Smooth muscle cell (in vitro differentiated cells): ENCODE measurements at regions not wholly inside any gene's neighbourhood (a gene's known extent, or its start where the extent isn't known, plus 50 kb on each side); places are given as distances from the start of the nearest gene placed in this dataset.
"Not testable (repeated sequence)": the region's sequence is repeated elsewhere in the genome, so short reads cannot be mapped to it uniquely, and the experiment has no call there.

Experiments
- DNase-seq: peaks from one replicate; lab custom pipeline; 2025; ENCODE audit not compliant: unreplicated experiment; lab: John Stamatoyannopoulos, UW
- H2AFZ ChIP-seq: fragments of 200-600 bp; sonication (generic); 2 replicates; pipeline ENCODE4 v1.6.0; 2016; ENCODE audit warnings: antibody characterized with exemption, low read depth, mild to moderate bottlenecking
- H3F3A ChIP-seq: fragments of 200-600 bp; sonication (generic); 2 replicates; pipeline ENCODE4 v1.6.0; 2017; ENCODE audit warnings: antibody characterized with exemption, low read depth
- H3K27ac ChIP-seq: fragments of 200-600 bp; sonication (generic); 2 replicates; pipeline ENCODE4 v1.5.1; 2016; ENCODE audit warnings: low read depth, mild to moderate bottlenecking
- H3K27me3 ChIP-seq: fragments of 200-600 bp; sonication (generic); 2 replicates; pipeline ENCODE4 v1.6.1; 2016; ENCODE audit warnings: low read depth, mild to moderate bottlenecking
- H3K36me3 ChIP-seq: fragments of 200-600 bp; sonication (generic); 2 replicates; pipeline ENCODE4 v1.5.1; 2016; ENCODE audit warnings: low read depth
- H3K4me1 ChIP-seq: fragments of 200-600 bp; sonication (generic); 2 replicates; pipeline ENCODE4 v1.5.1; 2016; ENCODE audit warnings: low read depth
- H3K4me2 ChIP-seq: fragments of 200-600 bp; sonication (generic); 2 replicates; pipeline ENCODE4 v1.6.0; 2016; ENCODE audit warnings: mild to moderate bottlenecking
- H3K4me3 ChIP-seq: fragments of 200-600 bp; sonication (generic); 2 replicates; pipeline ENCODE4 v1.5.1; 2016; ENCODE audit warnings: mild to moderate bottlenecking
- H3K79me2 ChIP-seq: fragments of 200-600 bp; sonication (generic); 2 replicates; pipeline ENCODE4 v1.6.0; 2016; ENCODE audit warnings: low read depth, mild to moderate bottlenecking
- H3K9ac ChIP-seq: fragments of 200-600 bp; sonication (generic); 2 replicates; pipeline ENCODE4 v1.6.0; 2016; ENCODE audit warnings: low read depth
- H3K9me3 ChIP-seq: fragments of 200-600 bp; sonication (generic); replicated peaks from 2 replicates; pipeline ENCODE4 v1.5.1; 2016; ENCODE audit warnings: low read depth
- H4K20me1 ChIP-seq: fragments of 200-600 bp; sonication (generic); 2 replicates; pipeline ENCODE4 v1.6.0; 2016; ENCODE audit warnings: low read depth
- WGBS: methylation state at CpG from one replicate; pipeline ENCODE4 v1.1.7; 2016; ENCODE audit warnings: low lambda C conversion rate; 5-methylcytosine and 5-hydroxymethylcytosine counted together
- TF ChIP-seq, protein P1 (sequence below): fragments of 200-600 bp; sonication (generic); IDR thresholded peaks from 2 replicates; pipeline ENCODE4 v1.5.1; 2017; ENCODE audit warnings: borderline replicate concordance, mild to moderate bottlenecking, antibody characterized with exemption; ENCODE audit not compliant: insufficient read depth, poor library complexity, severe bottlenecking

DNA sequence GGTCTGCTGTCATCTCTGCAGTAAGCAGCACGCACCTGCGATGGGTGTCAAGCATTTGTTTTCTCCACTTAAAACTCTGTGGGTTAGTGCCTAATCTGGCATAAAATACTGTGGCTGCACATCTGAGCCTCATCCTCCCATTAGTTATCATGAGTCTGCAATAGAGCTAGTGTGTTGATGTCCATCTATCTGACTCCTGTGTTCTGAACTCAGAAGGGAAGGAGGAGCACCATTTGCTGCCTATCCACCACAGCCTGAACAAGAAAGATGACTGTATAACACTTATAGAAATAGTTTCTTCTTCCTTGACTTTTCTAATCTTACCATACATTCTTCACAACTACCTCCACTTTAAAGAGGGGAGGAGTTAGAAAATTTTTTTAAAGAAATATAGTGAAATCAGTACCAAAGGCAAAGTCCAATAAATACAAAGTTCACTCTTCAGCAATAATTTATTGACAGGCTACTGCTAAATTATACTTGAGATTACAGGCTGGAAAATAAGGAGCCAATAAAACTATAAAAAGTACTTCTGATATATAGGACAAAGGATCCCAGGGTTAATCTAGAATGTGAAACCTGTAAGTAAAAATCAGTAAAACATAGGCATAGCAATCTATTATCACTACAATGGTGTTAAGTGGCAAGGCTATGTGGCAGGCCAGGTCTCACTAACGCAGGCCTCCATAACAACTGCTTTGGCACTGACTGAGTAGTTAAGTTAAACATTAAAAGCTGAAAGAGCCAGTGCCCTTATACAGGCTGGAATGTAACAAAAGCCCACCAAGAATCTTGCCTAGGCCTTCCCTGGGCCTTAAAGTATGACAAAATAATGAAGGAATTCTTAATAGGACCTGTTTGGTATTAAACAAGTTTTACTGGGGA is 70.2 kb downstream of the LGALS9C start:
- not testable (repeated sequence) for DNase-seq, H3K79me2 ChIP-seq
- 95% methylated on average over 2 of the region's 3 CpGs for WGBS

DNA sequence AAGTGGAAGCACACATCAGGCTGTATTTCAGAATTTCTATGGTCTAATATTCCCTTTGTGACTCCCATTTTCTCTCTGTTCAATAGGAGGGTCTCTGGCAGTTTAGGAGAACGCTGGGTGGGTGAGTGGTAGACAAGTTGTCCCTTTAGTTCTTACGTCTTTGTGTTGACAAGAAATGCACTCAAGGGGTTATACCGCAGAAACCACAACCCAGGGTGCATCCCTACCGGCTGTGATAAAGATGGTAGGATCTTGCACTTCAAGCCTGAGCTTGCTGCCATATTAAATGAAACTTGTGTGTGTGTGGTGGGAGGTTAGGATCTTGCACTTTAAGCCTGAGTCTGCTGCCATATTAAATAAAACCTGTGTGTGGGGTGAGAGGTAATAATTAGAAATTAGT is 80.5 kb downstream of the LGALS9C start:
- H3K4me2 ChIP-seq, H3F3A ChIP-seq, H3K36me3 ChIP-seq, H3K9ac ChIP-seq, H4K20me1 ChIP-seq, H3K4me1 ChIP-seq, DNase-seq, H3K4me3 ChIP-seq, H3K79me2 ChIP-seq, H3K9me3 ChIP-seq, H3K27me3 ChIP-seq, H3K27ac ChIP-seq, H2AFZ ChIP-seq: not testable (repeated sequence)
- 84% methylated on average over 4 of the region's 4 CpGs for WGBS

More for the DNA sequence above, 70.2 kb downstream of the LGALS9C start:
- not testable (repeated sequence) for H3K9me3 ChIP-seq, H3F3A ChIP-seq, H3K36me3 ChIP-seq, H2AFZ ChIP-seq, H3K9ac ChIP-seq, H4K20me1 ChIP-seq, H3K4me3 ChIP-seq, H3K27ac ChIP-seq, H3K27me3 ChIP-seq, H3K4me2 ChIP-seq, H3K4me1 ChIP-seq

DNA sequence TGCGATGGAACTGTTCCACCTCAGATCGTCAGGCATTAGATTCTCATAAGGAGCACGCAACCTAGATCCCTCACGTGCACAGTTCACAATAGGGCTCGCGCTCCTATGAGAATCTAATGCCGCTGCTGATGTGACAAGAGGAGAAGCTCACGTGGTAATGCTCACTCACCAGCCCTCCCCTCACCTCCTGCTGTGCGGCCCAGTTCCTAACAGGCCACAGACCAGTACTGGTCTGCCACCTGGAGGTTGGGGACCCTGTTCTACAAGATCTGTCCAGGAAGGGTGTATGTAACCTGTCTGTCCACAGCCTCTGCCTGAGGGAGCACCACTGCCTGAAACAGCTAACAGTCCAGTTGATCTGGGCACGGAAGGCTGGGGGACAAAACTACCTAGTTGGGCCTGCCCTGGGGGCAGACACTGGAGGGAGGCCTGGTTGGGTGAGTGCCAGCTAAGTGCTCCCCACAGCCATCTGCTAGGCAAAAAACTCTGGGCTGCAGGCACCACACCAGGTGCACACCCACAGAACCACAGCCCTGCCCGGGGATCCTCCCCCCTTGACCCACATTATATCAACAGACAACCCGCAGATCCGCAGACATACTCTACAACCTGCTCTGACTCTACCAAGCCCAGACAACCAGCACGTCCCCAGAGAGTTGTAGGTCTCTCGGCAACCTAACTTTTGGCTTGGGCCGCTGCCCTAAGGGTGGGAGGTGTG is 80.7 kb downstream of the TBC1D28 start:
- H3K4me3 ChIP-seq, H4K20me1 ChIP-seq, H3K36me3 ChIP-seq, H3K27ac ChIP-seq, H3K27me3 ChIP-seq, H3K4me1 ChIP-seq, H3K9ac ChIP-seq, DNase-seq, H3K4me2 ChIP-seq, H3K79me2 ChIP-seq, H3K9me3 ChIP-seq, H2AFZ ChIP-seq, H3F3A ChIP-seq: not testable (repeated sequence)
- WGBS = 69% methylated on average over 15 of the region's 16 CpGs

- not testable (repeated sequence) for H3F3A ChIP-seq, H3K4me1 ChIP-seq, H3K4me3 ChIP-seq, H3K9me3 ChIP-seq, H3K36me3 ChIP-seq, DNase-seq, H3K79me2 ChIP-seq, H4K20me1 ChIP-seq, H2AFZ ChIP-seq, H3K9ac ChIP-seq, H3K27me3 ChIP-seq
- TF ChIP-seq, protein P1, sequence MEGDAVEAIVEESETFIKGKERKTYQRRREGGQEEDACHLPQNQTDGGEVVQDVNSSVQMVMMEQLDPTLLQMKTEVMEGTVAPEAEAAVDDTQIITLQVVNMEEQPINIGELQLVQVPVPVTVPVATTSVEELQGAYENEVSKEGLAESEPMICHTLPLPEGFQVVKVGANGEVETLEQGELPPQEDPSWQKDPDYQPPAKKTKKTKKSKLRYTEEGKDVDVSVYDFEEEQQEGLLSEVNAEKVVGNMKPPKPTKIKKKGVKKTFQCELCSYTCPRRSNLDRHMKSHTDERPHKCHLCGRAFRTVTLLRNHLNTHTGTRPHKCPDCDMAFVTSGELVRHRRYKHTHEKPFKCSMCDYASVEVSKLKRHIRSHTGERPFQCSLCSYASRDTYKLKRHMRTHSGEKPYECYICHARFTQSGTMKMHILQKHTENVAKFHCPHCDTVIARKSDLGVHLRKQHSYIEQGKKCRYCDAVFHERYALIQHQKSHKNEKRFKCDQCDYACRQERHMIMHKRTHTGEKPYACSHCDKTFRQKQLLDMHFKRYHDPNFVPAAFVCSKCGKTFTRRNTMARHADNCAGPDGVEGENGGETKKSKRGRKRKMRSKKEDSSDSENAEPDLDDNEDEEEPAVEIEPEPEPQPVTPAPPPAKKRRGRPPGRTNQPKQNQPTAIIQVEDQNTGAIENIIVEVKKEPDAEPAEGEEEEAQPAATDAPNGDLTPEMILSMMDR = peak; percentile 58
- Histone ChIP-seq H3K4me2 (peak overlapping the region; percentile 76), H3K27ac (peak overlapping the region; percentile 77)
- 8% methylated on average over 3 of the region's 3 CpGs for WGBS
Measured at GRCh38 chr17:18564099-18564448, 80.1 kb downstream of the TBC1D28 start.

DNA sequence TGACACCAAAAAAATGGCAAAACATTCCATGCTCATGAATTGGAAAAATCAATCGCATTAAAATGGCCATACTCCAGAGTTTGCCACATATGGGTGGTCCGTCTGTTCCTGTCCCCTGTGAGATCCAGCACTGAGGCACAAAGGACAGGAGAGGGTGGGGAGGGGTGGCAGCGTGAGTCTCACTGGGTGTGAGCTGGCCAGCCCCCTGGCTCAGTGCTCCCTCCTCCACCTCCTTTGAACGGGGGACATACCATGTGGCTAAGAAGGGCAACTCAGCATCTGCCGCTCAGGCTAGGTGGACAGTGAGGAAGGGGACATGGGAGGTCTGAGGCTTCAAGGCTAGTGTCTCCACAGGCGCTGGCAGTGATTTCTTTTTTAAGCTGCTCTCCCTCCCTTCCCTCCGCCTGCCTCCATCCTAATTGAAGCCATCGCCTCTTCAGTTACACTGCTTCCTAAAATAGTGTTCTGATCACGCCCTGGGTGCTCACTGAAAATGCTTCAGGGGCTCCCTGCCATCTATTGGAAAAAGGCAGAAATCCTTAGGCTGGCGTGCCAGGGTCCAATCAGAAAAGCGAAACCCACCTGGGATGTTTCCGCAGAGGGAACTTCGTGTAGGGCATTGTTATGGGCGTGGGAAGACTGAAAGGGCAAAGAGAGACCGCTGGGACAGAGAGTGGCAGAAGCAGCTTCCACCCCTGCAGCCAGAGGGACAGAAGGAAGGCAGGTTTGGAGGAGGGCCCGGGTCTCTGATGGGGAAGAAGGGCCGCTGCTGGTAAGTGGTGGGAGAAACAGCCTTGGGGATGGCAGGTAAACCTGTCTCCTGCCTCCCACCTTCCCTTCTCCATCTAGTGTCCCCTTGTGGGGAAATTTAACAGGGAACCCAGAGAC is 75.8 kb downstream of the TBC1D28 start:
- H2AFZ ChIP-seq, DNase-seq, H3K4me2 ChIP-seq, H3K4me3 ChIP-seq, H3K36me3 ChIP-seq, H3K9me3 ChIP-seq, H3F3A ChIP-seq, H3K27me3 ChIP-seq, H3K9ac ChIP-seq, H3K27ac ChIP-seq, H3K79me2 ChIP-seq, H4K20me1 ChIP-seq: not testable (repeated sequence)
- H3K4me1 ChIP-seq = peaks cover 12% of the 10 kb centered on the region
- 51% methylated on average over 16 of the region's 17 CpGs for WGBS

DNA sequence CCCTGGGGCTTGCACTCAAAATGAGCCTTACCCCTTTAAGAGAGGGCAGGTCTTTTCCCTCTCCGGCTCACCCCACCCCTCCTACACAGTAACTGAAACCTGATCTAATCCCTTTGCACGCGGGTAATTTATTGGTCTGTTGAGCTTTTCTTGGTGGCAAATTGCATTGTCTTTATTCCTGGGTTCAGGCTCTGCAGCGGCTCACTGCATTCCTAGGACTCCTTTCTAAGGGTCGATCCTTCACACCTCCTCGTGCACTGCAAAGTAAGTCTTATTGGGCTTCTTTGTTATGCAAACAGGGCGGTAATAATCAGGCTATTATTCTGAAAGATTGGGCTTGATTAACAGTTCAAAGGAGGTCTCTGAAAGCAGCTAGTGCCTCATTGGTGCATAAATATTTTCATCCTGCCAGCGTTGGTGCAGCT is 74.7 kb downstream of the TBC1D28 start:
- H3K27me3 ChIP-seq, H3K4me1 ChIP-seq, H3K36me3 ChIP-seq, H3K79me2 ChIP-seq, H3K9ac ChIP-seq, H3K9me3 ChIP-seq, H4K20me1 ChIP-seq, DNase-seq, H3F3A ChIP-seq, H3K27ac ChIP-seq: not testable (repeated sequence)
- peak overlapping the region; percentile 77 for H3K4me2 ChIP-seq
- peak overlapping the region; percentile 28 for H2AFZ ChIP-seq
- 4% methylated on average over 7 of the region's 8 CpGs for WGBS
- H3K4me3 ChIP-seq = peak overlapping the region; percentile 28

DNA sequence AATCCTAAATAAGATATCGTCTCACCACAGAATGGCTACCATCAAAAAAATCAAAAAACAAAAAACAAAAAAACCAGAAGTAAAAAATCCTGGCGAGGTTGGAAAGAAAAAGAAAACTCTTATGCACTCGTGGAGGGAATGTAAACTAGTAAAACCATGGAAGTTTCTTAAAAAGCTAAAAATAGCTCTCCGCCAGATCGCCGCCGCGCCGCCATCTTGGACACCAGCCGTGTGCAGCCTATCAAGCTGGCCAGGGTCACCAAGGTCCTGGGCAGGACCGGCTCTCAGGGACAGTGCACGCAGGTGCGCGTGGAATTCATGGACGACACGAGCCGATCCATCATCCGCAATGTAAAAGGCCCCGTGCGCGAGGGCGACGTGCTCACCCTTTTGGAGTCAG is 71.7 kb downstream of the TBC1D28 start:
- not testable (repeated sequence) for DNase-seq, H3K9ac ChIP-seq, H3K4me3 ChIP-seq, H3K4me2 ChIP-seq, H4K20me1 ChIP-seq, H3K79me2 ChIP-seq, H3K4me1 ChIP-seq, H3K27me3 ChIP-seq, H3K36me3 ChIP-seq, H3K9me3 ChIP-seq, H3F3A ChIP-seq, H2AFZ ChIP-seq, H3K27ac ChIP-seq
- WGBS = 96% methylated on average over 16 of the region's 23 CpGs
